ENCODE measurements at regions not wholly inside any gene's neighbourhood (a gene's known extent, or its start where the extent isn't known, plus 50 kb on each side); places are given as distances from the start of the nearest gene placed in this dataset.

- TF ChIP-seq, protein P1, sequence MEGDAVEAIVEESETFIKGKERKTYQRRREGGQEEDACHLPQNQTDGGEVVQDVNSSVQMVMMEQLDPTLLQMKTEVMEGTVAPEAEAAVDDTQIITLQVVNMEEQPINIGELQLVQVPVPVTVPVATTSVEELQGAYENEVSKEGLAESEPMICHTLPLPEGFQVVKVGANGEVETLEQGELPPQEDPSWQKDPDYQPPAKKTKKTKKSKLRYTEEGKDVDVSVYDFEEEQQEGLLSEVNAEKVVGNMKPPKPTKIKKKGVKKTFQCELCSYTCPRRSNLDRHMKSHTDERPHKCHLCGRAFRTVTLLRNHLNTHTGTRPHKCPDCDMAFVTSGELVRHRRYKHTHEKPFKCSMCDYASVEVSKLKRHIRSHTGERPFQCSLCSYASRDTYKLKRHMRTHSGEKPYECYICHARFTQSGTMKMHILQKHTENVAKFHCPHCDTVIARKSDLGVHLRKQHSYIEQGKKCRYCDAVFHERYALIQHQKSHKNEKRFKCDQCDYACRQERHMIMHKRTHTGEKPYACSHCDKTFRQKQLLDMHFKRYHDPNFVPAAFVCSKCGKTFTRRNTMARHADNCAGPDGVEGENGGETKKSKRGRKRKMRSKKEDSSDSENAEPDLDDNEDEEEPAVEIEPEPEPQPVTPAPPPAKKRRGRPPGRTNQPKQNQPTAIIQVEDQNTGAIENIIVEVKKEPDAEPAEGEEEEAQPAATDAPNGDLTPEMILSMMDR (conservative IDR thresholded peaks at IDR 0.05), result no peak
- no peak for TF ChIP-seq ZFX (IDR thresholded peaks at IDR 0.05)
Measured at GRCh38 chr2:180419212-180419611, 412.1 kb upstream of the CWC22 start.

All from C4-2B (cell line).